Gastrocnemius medialis (tissue), 4 donors: ENCODE measurements at regions not wholly inside any gene's neighbourhood (a gene's known extent, or its start where the extent isn't known, plus 50 kb on each side); places are given as distances from the start of the nearest gene placed in this dataset.

Experiments
- CTCF ChIP-seq, 5 experiments: fragments of 450-650 bp in 3 of 5; fragments of 200-600 bp in 2 of 5; sonication (generic) in 2 of 5; IDR thresholded peaks in 4 of 5; conservative IDR thresholded peaks in 1 of 5; 1 replicate in 4 of 5; 2 replicates in 1 of 5; pipeline ENCODE4 v1.5.1; 2016 to 2019; ENCODE audit warnings: antibody characterized with exemption in 5 of 5, mild to moderate bottlenecking in 3 of 5, moderate library complexity in 3 of 5
- POLR2A ChIP-seq, 2 donors: fragments of 450-650 bp; IDR thresholded peaks; one replicate each; pipeline ENCODE4 v1.6.1; 2017; ENCODE audit warnings: antibody characterized with exemption in 2 of 2, mild to moderate bottlenecking in 2 of 2, moderate library complexity in 2 of 2

GRCh38 chr10:131646551-131647525 lies 254.0 kb upstream of the PPP2R2D start:
- TF ChIP-seq CTCF (IDR thresholded peaks at IDR 0.05 in 4 of 5, conservative IDR thresholded peaks at IDR 0.05 in 1 of 5) = no peak
- TF ChIP-seq POLR2A (IDR thresholded peaks at IDR 0.05) = no peak
